Karpas-422 (cell line): ENCODE measurements at regions not wholly inside any gene's neighbourhood (a gene's known extent, or its start where the extent isn't known, plus 50 kb on each side); places are given as distances from the start of the nearest gene placed in this dataset.

Experiments used
- DNase-seq: peaks from one replicate; pipeline ENCODE4 v3.0.0-alpha.2; 2015
- H2AFZ ChIP-seq: fragments of 200-600 bp; sonication (generic); 2 replicates; pipeline ENCODE4 v1.6.1; 2014; ENCODE audit warnings: antibody characterized with exemption, low read length, mixed read lengths
- H3K27ac ChIP-seq: fragments of 200-600 bp; sonication (generic); 2 replicates; pipeline ENCODE4 v1.5.1; 2014; ENCODE audit warnings: mild to moderate bottlenecking, low read length, moderate library complexity
- H3K27me3 ChIP-seq: fragments of 200-600 bp; sonication (generic); 2 replicates; pipeline ENCODE4 v1.6.1; 2014; ENCODE audit warnings: low read length, mixed read lengths
- H3K36me3 ChIP-seq: fragments of 200-600 bp; sonication (generic); 2 replicates; pipeline ENCODE4 v1.6.1; 2014; ENCODE audit warnings: low read length, mixed read lengths; ENCODE audit not compliant: insufficient read depth
- H3K4me1 ChIP-seq: fragments of 200-600 bp; sonication (generic); 2 replicates; pipeline ENCODE4 v1.6.1; 2014; ENCODE audit warnings: mild to moderate bottlenecking, low read length, mixed read lengths
- H3K4me2 ChIP-seq: fragments of 200-600 bp; sonication (generic); 2 replicates; pipeline ENCODE4 v1.6.1; 2014; ENCODE audit warnings: low read length, low read depth, mild to moderate bottlenecking; ENCODE audit not compliant: poor library complexity, severe bottlenecking
- H3K4me3 ChIP-seq: fragments of 200-600 bp; sonication (generic); 2 replicates; pipeline ENCODE4 v1.5.1; 2014; ENCODE audit warnings: mild to moderate bottlenecking, antibody characterized with exemption, low read length, mixed read lengths
- H3K79me2 ChIP-seq: fragments of 200-600 bp; sonication (generic); 2 replicates; pipeline ENCODE4 v1.6.1; 2014; ENCODE audit warnings: mild to moderate bottlenecking, low read length, mixed read lengths
- H3K9ac ChIP-seq: fragments of 200-600 bp; sonication (generic); 2 replicates; pipeline ENCODE4 v1.6.0; 2014; ENCODE audit warnings: low read length
- H3K9me2 ChIP-seq: fragments of 200-600 bp; sonication (generic), shearing (Covaris generic); replicated peaks from 2 replicates; pipeline ENCODE4 v1.6.0; 2014; ENCODE audit warnings: mild to moderate bottlenecking, low read length, moderate library complexity; ENCODE audit not compliant: insufficient read depth
- H3K9me3 ChIP-seq: fragments of 300-700, 200-600 bp; sonication (generic); 2 replicates; pipeline ENCODE4 v1.6.1; 2014; ENCODE audit warnings: low read length, mixed read lengths
- H4K20me1 ChIP-seq: fragments of 200-600 bp; sonication (generic); 2 replicates; pipeline ENCODE4 v1.6.1; 2014; ENCODE audit warnings: mild to moderate bottlenecking, antibody characterized with exemption, low read length, low read depth; ENCODE audit not compliant: insufficient read depth

DNA sequence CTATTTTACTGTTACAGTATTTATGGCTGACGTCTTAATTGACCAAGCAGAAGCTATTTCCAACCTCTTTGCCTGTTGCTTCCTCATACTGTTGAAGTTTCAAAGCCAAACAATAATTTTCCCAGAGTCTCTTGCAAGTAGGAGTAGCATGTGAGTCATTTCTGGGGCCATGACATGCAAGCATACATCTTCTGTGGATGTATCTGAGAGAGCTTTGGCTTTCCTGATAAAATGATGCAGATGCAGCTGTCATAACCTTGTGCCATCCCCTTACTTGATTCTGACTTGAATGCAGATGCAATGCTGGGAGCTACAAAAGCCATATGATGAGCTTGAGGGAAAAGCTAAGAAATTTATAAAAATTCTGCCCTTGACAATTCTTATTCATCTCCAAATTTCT, 243.1 kb upstream of the TENM4 start:
- Histone ChIP-seq H3K4me2 (no peak overlapping the region), H3K27ac (no peak overlapping the region), H3K4me1 (no peaks in the 10 kb centered on the region), H4K20me1 (no peaks in the 10 kb centered on the region), H3K9ac (no peak overlapping the region), H3K79me2 (no peaks in the 10 kb centered on the region), H3K27me3 (no peaks in the 10 kb centered on the region), H3K9me2 (no peaks in the 10 kb centered on the region), H2AFZ (no peak overlapping the region), H3K9me3 (no peaks in the 10 kb centered on the region), H3K4me3 (no peak overlapping the region), H3K36me3 (no peaks in the 10 kb centered on the region)
- DNase-seq, result no peak

DNA sequence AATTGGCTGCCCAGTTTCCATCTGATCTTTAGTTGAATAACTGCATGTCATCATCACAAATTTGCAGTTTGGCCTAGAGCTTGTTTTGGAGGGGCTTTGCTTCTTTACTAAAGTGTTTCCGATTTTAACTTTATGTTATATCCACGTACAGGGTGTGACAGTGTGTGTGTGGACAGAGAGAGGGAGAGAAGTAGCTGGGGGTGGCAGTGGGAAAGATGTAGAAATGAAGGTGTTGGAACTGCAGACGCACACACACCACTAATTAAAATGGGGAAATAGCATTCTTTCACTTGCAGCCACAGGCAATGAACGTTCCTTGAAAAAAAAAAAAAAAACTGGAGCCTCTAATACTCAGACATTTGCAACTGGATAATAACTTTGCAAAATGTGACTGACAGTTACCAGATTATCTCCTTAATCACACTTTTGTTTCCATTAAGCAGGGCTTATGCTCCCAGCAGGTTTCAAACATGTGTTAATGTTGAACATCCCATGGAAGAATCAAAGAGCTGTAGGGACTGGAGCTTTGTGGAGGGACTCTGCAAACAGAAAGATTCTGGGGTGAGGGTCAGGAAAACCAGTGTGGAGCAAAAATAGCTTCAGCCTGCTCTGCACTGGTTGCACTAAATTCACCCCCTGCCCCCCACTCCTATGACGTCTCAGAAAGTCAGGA, 238.1 kb upstream of the TENM4 start:
- no peaks in the 10 kb centered on the region for H3K9me3 ChIP-seq
- H3K9me2 ChIP-seq, result no peaks in the 10 kb centered on the region
- H3K4me3 ChIP-seq, result no peak overlapping the region
- H3K4me2 ChIP-seq, result no peak overlapping the region
- no peak overlapping the region for H2AFZ ChIP-seq
- DNase-seq, result no peak
- no peaks in the 10 kb centered on the region for H3K27me3 ChIP-seq
- H4K20me1 ChIP-seq, result no peaks in the 10 kb centered on the region
- no peak overlapping the region for H3K9ac ChIP-seq
- H3K27ac ChIP-seq, result no peak overlapping the region
- H3K36me3 ChIP-seq, result no peaks in the 10 kb centered on the region
- no peaks in the 10 kb centered on the region for H3K4me1 ChIP-seq
- H3K79me2 ChIP-seq, result no peaks in the 10 kb centered on the region

DNA sequence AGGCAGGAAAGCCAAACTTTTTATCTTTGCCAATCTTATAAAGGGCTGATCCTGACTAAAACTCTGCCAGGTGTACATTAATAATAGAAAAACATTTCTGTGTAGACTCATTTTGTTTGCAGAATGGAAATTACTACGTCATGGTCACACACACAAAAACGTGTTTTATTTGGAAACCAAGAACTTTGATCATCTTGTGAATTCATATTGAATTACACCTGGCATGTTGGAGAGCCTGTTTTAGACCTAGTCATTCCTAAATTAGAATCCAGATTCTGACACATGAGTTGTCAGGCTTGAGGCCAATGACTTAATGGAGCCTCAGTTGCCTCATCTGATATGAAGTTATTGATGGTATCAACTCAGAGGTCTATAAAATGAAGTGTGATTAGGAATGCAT, 235.6 kb upstream of the TENM4 start:
- H3K9me2 ChIP-seq, result no peaks in the 10 kb centered on the region
- H3K4me2 ChIP-seq, result no peak overlapping the region
- no peaks in the 10 kb centered on the region for H3K4me1 ChIP-seq
- no peak overlapping the region for H2AFZ ChIP-seq
- H4K20me1 ChIP-seq, result no peaks in the 10 kb centered on the region
- H3K79me2 ChIP-seq, result no peaks in the 10 kb centered on the region
- H3K36me3 ChIP-seq, result no peaks in the 10 kb centered on the region
- H3K27me3 ChIP-seq, result no peaks in the 10 kb centered on the region
- H3K27ac ChIP-seq, result no peak overlapping the region
- no peak overlapping the region for H3K4me3 ChIP-seq
- H3K9ac ChIP-seq, result no peak overlapping the region
- no peaks in the 10 kb centered on the region for H3K9me3 ChIP-seq
- DNase-seq, result no peak

DNA sequence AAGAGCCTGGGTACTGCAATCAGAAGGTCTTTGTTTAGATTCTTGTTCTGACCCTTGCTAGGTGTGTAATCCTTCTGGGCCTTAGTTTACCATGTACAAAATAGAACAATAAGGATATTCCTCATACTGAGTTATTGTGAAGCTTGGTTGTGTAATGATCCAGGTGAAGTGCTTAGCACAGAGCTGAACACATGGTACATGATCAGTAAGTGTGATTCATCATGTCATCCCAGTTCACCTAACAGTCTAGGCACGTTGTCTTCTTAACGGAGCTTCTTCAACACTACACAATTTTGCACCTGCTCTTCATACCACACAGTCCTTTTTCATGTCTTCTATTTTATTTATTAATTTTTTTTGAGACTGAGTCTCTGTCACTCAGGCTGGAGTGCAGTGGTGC, 234.3 kb upstream of the TENM4 start:
- Histone ChIP-seq H4K20me1 (no peaks in the 10 kb centered on the region), H3K36me3 (no peaks in the 10 kb centered on the region), H3K4me1 (no peaks in the 10 kb centered on the region), H3K27ac (no peak overlapping the region), H3K4me2 (no peak overlapping the region), H3K9me3 (no peaks in the 10 kb centered on the region), H3K27me3 (no peaks in the 10 kb centered on the region), H3K9ac (no peak overlapping the region), H3K79me2 (no peaks in the 10 kb centered on the region), H2AFZ (no peak overlapping the region), H3K4me3 (no peak overlapping the region), H3K9me2 (no peaks in the 10 kb centered on the region)
- DNase-seq, result no peak

DNA sequence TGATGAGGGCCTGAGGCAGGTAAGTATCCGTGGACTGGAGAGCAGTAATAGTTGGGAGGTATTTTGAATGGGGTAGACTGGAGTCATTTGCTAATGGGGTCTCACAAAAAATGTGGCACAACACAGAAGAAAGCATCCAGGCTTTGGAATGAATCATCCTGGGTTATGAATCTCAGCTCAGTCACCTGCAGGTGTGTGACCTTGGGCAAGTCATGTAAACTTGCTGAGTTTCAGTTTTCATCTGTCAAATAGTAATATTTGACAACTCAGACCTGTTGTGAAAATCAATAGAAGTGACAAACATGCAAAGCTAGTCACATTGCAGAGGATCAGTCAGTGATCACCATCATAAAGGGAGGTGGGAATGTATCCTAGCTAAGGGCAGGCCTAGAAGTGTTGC, 232.0 kb upstream of the TENM4 start:
- Histone ChIP-seq H3K36me3 (no peaks in the 10 kb centered on the region), H3K9me2 (no peaks in the 10 kb centered on the region), H3K4me3 (no peak overlapping the region), H2AFZ (no peak overlapping the region), H3K4me2 (no peak overlapping the region), H3K79me2 (no peaks in the 10 kb centered on the region), H4K20me1 (no peaks in the 10 kb centered on the region), H3K4me1 (no peaks in the 10 kb centered on the region), H3K27ac (no peak overlapping the region), H3K9me3 (no peaks in the 10 kb centered on the region), H3K9ac (no peak overlapping the region), H3K27me3 (no peaks in the 10 kb centered on the region)
- DNase-seq, result no peak

DNA sequence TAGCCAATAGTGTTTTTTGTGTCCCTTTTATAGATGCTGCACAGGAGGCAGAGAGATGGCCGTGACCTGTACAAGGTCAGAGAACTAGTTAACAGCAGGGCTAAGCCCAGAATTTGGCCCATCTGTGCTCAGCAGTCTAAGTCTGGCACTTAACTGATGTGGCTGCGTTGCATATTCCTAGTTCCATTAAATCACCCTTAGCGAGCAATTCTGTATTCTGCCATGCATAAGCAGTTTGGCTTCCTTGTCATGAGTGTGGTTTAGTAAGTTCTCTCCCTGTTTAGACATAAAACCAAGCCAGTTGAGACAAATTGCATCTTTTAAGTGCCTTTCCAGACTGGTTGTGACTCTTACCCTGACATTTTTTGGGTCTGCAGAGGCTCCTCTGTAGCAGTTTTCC, 230.6 kb upstream of the TENM4 start:
- H3K9ac ChIP-seq, result no peak overlapping the region
- H3K9me2 ChIP-seq, result no peaks in the 10 kb centered on the region
- no peak overlapping the region for H2AFZ ChIP-seq
- no peaks in the 10 kb centered on the region for H4K20me1 ChIP-seq
- no peak for DNase-seq
- H3K4me3 ChIP-seq, result no peak overlapping the region
- no peak overlapping the region for H3K27ac ChIP-seq
- H3K9me3 ChIP-seq, result no peaks in the 10 kb centered on the region
- H3K4me2 ChIP-seq, result no peak overlapping the region
- no peaks in the 10 kb centered on the region for H3K4me1 ChIP-seq
- no peaks in the 10 kb centered on the region for H3K27me3 ChIP-seq
- no peaks in the 10 kb centered on the region for H3K36me3 ChIP-seq
- no peaks in the 10 kb centered on the region for H3K79me2 ChIP-seq

DNA sequence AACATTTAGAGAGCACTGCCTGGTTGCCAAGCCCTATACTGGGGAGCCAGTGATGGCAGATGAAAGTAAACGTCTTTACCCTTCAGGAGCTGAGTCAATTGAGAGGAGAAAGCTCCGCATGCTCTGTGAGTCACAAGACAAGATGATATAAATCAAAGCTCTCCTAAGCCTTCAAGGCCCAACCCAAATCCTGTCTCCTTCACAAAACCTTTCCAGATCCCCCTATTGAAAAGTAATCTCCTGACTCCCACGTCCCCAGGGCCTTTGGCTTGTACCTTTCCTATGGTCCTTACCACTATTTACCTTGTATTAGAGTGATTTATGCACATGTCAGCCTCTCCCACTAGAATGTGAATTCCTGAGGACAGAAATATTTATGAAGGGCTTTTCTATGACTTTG, 230.1 kb upstream of the TENM4 start:
- Histone ChIP-seq H3K4me2 (no peak overlapping the region), H3K9me2 (no peaks in the 10 kb centered on the region), H3K4me1 (no peaks in the 10 kb centered on the region), H3K27ac (no peak overlapping the region), H3K27me3 (no peaks in the 10 kb centered on the region), H3K9ac (no peak overlapping the region), H3K4me3 (no peak overlapping the region), H3K9me3 (no peaks in the 10 kb centered on the region), H3K36me3 (no peaks in the 10 kb centered on the region), H4K20me1 (no peaks in the 10 kb centered on the region), H2AFZ (no peak overlapping the region), H3K79me2 (no peaks in the 10 kb centered on the region)
- DNase-seq, result no peak

DNA sequence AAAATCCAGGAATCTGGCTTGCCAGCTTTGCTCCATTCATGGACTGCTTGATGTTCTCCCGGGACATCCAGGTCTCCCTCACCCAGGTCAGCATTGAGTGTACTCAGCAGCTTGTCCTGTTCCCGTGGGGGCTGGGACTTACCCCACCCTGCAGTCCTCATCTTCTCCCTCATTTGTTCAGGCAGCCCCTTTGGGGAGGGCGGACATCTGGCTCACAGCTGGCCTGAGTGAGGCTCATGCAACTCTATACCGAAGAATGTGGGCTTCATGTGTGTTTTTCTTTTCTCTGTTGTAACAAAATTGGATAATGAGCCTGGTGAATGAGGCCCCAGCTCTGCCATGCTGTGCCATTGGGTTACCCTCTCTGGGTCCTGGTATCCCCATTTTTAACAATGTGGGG, 227.7 kb upstream of the TENM4 start:
- no peaks in the 10 kb centered on the region for H3K4me1 ChIP-seq
- no peak for DNase-seq
- no peaks in the 10 kb centered on the region for H3K9me3 ChIP-seq
- H3K9ac ChIP-seq, result no peak overlapping the region
- no peaks in the 10 kb centered on the region for H3K79me2 ChIP-seq
- no peaks in the 10 kb centered on the region for H3K27me3 ChIP-seq
- H2AFZ ChIP-seq, result no peak overlapping the region
- H3K36me3 ChIP-seq, result no peaks in the 10 kb centered on the region
- H3K9me2 ChIP-seq, result no peaks in the 10 kb centered on the region
- H3K27ac ChIP-seq, result no peak overlapping the region
- H3K4me3 ChIP-seq, result no peak overlapping the region
- H3K4me2 ChIP-seq, result no peak overlapping the region
- H4K20me1 ChIP-seq, result no peaks in the 10 kb centered on the region

DNA sequence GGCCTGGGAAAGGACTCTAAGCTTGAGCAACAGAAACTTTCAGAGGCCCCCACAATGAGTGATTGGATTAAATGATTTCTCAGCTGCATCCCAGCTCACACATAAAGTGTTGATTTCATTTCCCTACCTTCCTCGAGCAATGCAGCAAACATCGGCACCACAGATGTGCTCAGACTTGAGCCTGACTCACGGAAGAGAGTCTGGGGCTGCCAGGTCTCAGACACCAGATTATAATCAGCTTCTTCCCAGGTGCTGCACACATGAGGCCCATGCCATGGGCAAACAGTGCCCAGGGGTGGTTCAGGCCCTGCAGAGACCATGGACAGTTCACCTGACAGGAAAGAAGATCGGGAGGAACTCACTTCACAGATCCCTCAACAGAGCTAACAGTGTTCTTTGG, 226.6 kb upstream of the TENM4 start:
- Histone ChIP-seq H3K27me3 (no peaks in the 10 kb centered on the region), H3K4me3 (no peak overlapping the region), H3K36me3 (no peaks in the 10 kb centered on the region), H3K9ac (no peak overlapping the region), H2AFZ (no peak overlapping the region), H3K79me2 (no peaks in the 10 kb centered on the region), H4K20me1 (no peaks in the 10 kb centered on the region), H3K4me1 (no peaks in the 10 kb centered on the region), H3K9me3 (no peaks in the 10 kb centered on the region), H3K27ac (no peak overlapping the region), H3K9me2 (no peaks in the 10 kb centered on the region), H3K4me2 (no peak overlapping the region)
- no peak for DNase-seq
